ENCODE measurements at regions not wholly inside any gene's neighbourhood (a gene's known extent, or its start where the extent isn't known, plus 50 kb on each side); places are given as distances from the start of the nearest gene placed in this dataset.
"Not testable (repeated sequence)": the region's sequence is repeated elsewhere in the genome, so short reads cannot be mapped to it uniquely, and the experiment has no call there.

DNA sequence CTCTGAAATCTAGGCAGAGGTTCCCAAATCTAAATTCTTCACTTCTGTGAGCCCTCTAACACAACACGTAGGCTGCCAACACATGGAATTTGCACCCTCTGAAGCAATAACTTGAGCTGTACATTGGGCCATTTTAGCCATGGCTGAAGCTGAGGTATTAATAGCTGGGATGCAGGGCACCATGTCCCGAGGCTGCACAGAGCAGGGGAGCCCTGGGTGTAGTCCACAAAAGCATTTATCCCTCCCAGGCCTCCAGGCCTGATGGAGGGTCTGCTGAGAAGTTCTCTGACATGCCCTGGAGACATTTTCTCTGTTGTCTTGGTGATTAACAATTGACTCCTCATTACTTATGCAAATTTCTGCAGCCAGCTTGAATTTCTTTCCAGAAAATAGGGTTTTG lies 127.9 kb downstream of the PABPC4L start:
- DNase-seq (ENCODE audit: low spot score) = no peak
- TF ChIP-seq, protein P1, sequence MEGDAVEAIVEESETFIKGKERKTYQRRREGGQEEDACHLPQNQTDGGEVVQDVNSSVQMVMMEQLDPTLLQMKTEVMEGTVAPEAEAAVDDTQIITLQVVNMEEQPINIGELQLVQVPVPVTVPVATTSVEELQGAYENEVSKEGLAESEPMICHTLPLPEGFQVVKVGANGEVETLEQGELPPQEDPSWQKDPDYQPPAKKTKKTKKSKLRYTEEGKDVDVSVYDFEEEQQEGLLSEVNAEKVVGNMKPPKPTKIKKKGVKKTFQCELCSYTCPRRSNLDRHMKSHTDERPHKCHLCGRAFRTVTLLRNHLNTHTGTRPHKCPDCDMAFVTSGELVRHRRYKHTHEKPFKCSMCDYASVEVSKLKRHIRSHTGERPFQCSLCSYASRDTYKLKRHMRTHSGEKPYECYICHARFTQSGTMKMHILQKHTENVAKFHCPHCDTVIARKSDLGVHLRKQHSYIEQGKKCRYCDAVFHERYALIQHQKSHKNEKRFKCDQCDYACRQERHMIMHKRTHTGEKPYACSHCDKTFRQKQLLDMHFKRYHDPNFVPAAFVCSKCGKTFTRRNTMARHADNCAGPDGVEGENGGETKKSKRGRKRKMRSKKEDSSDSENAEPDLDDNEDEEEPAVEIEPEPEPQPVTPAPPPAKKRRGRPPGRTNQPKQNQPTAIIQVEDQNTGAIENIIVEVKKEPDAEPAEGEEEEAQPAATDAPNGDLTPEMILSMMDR (IDR thresholded peaks at IDR 0.05; ENCODE audit: extremely low read depth, insufficient read depth, missing control alignments) = no peak
- in situ Hi-C loops (cut with MboI; ENCODE audit: low pct_unique_long_range_greater_than_20kb, low sequenced_read_pairs, unreplicated experiment) = no loop called here

DNA sequence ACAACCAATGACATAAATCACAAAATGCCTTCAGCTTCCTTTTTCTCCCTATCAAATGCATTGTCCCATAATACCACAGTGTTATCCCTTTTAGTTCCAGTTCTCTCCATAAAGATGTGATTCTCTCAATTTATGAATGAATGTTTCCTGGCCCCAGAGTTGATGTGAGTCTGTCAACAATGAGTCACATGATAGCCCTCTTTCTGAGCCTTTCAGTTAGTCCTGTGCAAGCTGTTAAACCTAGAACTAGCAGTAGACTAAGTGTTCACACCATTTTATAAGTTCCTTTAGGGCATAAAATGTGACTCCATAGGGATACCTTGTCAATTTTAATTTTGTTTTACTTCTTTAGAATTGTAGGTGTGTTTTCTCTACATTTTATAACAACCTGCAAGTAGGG lies 129.5 kb downstream of the PABPC4L start:
- in situ Hi-C loops (cut with MboI; ENCODE audit: low pct_unique_long_range_greater_than_20kb, low sequenced_read_pairs, unreplicated experiment) = no loop called here
- TF ChIP-seq, protein P1 (IDR thresholded peaks at IDR 0.05; ENCODE audit: extremely low read depth, insufficient read depth, missing control alignments) = no peak
- no peak for DNase-seq (ENCODE audit: low spot score)

DNA sequence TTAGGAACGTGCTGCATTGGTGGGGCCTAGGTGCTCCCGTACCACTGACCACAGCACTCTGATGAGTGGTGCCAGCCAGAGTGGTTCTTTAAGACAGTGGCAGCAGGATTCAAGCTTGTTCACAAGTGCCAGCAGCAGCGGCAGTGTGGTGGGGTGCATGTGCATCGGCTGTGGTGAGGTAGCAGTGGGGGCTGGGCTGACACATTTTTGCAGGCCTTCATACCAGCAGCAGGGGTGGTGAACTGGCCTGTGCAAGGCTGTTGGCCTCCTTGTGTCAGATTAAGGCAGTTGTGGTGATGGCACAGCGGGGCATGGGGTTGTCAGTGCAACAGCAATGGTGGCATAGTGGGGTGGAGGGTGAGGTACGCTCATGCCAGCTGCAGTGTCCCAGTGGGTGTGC lies 131.4 kb downstream of the PABPC4L start:
- in situ Hi-C loops (cut with MboI; ENCODE audit: low pct_unique_long_range_greater_than_20kb, low sequenced_read_pairs, unreplicated experiment) = no loop called here
- DNase-seq (ENCODE audit: low spot score) = no peak
- TF ChIP-seq, protein P1 (IDR thresholded peaks at IDR 0.05; ENCODE audit: extremely low read depth, insufficient read depth, missing control alignments) = no peak

DNA sequence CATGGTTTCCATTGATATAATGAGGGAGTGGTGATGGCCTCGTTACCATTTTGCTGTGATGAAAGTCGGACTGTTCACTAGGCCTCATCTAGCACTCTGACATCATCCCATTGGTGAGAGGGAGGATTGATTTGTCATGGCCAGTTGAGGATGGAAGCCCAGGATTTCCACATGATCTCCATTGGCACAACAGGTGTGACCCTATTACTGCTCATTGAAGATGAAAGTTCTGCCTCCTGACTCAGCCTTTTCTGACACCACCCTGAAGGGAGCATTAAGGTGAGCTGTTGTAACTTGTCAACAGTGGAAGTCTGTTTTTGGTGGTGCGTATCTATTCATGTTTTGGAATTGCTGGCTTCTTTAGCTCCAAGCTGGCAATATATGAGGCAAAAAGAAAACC lies 144.2 kb downstream of the PABPC4L start:
- TF ChIP-seq, protein P1 (IDR thresholded peaks at IDR 0.05; ENCODE audit: extremely low read depth, insufficient read depth, missing control alignments) = no peak
- in situ Hi-C loops (cut with MboI; ENCODE audit: low pct_unique_long_range_greater_than_20kb, low sequenced_read_pairs, unreplicated experiment) = no loop called here
- no peak for DNase-seq (ENCODE audit: low spot score)

DNA sequence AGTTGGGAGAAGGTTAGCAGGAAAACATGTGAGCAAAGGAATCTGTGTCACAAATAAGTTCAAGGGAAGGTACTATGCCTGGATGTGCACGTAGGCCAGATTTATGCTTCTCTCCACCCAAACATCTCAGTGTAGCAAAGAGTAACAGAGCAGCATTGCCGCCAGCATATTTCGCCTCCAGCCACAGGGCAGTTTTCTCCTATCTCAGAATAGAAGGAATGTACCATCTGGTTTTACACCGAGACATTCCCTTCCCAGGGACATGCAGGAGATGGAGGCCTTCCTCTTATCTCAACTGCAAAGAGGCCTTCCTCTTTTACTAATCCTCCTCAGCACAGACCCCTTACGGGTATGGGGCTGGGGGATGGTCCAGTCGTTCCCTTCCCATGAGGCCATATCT lies 155.4 kb downstream of the PABPC4L start:
- DNase-seq (ENCODE audit: low spot score); in situ Hi-C loops (cut with MboI; ENCODE audit: low pct_unique_long_range_greater_than_20kb, low sequenced_read_pairs, unreplicated experiment): not testable (repeated sequence)

DNA sequence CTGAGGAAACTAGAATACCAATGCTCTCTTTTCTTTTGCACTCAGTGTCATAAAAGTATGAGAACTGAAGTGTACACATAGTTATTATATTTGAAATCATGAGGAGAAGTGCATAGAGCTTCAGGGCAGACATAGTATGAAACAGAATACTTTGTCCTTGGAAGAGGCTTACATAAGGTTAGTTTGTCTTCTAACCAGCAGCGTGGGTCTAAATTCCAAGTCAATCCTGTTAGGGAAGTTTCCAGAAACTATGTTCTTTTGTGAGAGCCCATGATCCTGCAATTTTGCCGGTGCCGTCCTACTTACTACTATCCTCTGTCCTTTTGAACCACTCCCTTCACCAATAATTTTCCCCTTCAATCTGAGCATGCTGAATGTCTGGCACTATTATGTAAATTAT lies 156.2 kb downstream of the PABPC4L start:
- DNase-seq (ENCODE audit: low spot score) = no peak
- in situ Hi-C loops (cut with MboI; ENCODE audit: low pct_unique_long_range_greater_than_20kb, low sequenced_read_pairs, unreplicated experiment) = no loop called here
- TF ChIP-seq, protein P1 (IDR thresholded peaks at IDR 0.05; ENCODE audit: extremely low read depth, insufficient read depth, missing control alignments) = no peak

DNA sequence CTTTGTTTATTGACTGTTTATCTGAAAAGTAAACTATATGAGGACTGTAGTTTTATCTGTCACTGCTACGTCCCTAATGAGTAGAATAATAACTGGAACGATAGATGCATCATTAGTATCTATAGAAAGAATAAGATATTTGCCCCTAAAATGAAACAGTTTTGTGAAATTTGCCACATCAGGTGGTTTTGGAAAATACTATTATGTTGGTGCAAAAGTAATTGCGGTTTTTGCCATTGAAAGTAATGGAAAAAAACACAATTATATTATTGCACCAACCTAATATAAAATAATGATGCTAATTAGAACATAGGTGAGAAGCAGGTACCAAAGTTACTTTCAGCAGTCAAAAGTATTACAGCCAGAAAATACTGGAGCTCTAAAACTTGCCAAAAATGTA lies 158.3 kb downstream of the PABPC4L start:
- in situ Hi-C loops (cut with MboI; ENCODE audit: low pct_unique_long_range_greater_than_20kb, low sequenced_read_pairs, unreplicated experiment) = no loop called here
- no peak for DNase-seq (ENCODE audit: low spot score)
- TF ChIP-seq, protein P1 (IDR thresholded peaks at IDR 0.05; ENCODE audit: extremely low read depth, insufficient read depth, missing control alignments) = no peak

Data from GM13977 (cell line).